IMR-90 (cell line): ENCODE measurements at regions not wholly inside any gene's neighbourhood (a gene's known extent, or its start where the extent isn't known, plus 50 kb on each side); places are given as distances from the start of the nearest gene placed in this dataset.

ENCODE experiments used
- ATAC-seq: fragments of 200-7000 bp; cut with Tn5 transposase; 2 replicates; pipeline ENCODE4 v1.9.1; 2020; ENCODE audit warnings: low read depth, mild to moderate bottlenecking, moderate library complexity
- BruUV-seq: library from RNA; stranded (reverse); fragments of 400-500 nt; replicated peaks from 2 replicates; lab custom pipeline; 2021; lab: Mats Ljungman, UMichigan
- CTCF ChIA-PET: fragments of 300-600 bp; formaldehyde crosslinking; extraction: SDS; loops from one replicate; lab custom pipeline; 2021; ENCODE audit warnings: antibody characterized with exemption; lab: Yijun Ruan, JAX
- POLR2A ChIA-PET: fragments of 300-600 bp; sonication (Branson Sonifier 250); formaldehyde crosslinking; loops from one replicate; lab custom pipeline; 2022; ENCODE audit warnings: antibody characterized with exemption; ENCODE audit not compliant: unreplicated experiment; lab: Charles Lee
- DNase-seq: peaks from one replicate; pipeline ENCODE4 v3.0.0; 2013
- H2AFZ ChIP-seq: replicated peaks from 2 replicates; pipeline ENCODE3; 2013; ENCODE audit warnings: low read length, mild to moderate bottlenecking; ENCODE audit not compliant: poor library complexity
- H2AK5ac ChIP-seq: 2 replicates; pipeline ENCODE4 v1.6.1; 2013; ENCODE audit warnings: low read depth, low read length, inconsistent platforms
- H2AK9ac ChIP-seq: replicated peaks from 2 replicates; pipeline ENCODE3; 2013; ENCODE audit warnings: mild to moderate bottlenecking, low read depth, low read length, moderate library complexity; ENCODE audit not compliant: poor library complexity
- H2BK120ac ChIP-seq: 2 replicates; pipeline ENCODE4 v1.6.1; 2013; ENCODE audit warnings: low read depth, low read length, inconsistent platforms
- H2BK15ac ChIP-seq: 3 replicates; pipeline ENCODE4 v1.6.1; 2013; ENCODE audit warnings: low read depth, low read length, inconsistent platforms
- H2BK20ac ChIP-seq: 2 replicates; pipeline ENCODE4 v1.6.1; 2013; ENCODE audit warnings: low read depth, mild to moderate bottlenecking, inconsistent platforms, low read length, moderate library complexity
- H2BK5ac ChIP-seq: 2 replicates; pipeline ENCODE4 v1.6.1; 2013; ENCODE audit warnings: mild to moderate bottlenecking, low read depth, low read length, inconsistent platforms; ENCODE audit not compliant: poor library complexity, severe bottlenecking
- H3K14ac ChIP-seq: replicated peaks from 2 replicates; pipeline ENCODE4 v1.6.1; 2013; ENCODE audit warnings: low read depth, low read length, inconsistent platforms
- H3K18ac ChIP-seq: 2 replicates; pipeline ENCODE4 v1.6.1; 2013; ENCODE audit warnings: low read depth, low read length, control low read depth
- H3K23ac ChIP-seq: 2 replicates; pipeline ENCODE4 v1.6.1; 2013; ENCODE audit warnings: low read depth, low read length, inconsistent platforms
- H3K27ac ChIP-seq: 2 replicates; pipeline ENCODE4 v1.5.1; 2013; ENCODE audit warnings: mild to moderate bottlenecking, control low read depth, low read length; ENCODE audit not compliant: insufficient read depth
- H3K27me3 ChIP-seq: 2 replicates; pipeline ENCODE4 v1.6.1; 2013; ENCODE audit warnings: low read length; ENCODE audit not compliant: control insufficient read depth, insufficient read depth
- H3K36me3 ChIP-seq: 2 replicates; pipeline ENCODE4 v1.6.1; 2013; ENCODE audit warnings: low read length, mixed read lengths; ENCODE audit not compliant: control insufficient read depth, insufficient read depth
- H3K4ac ChIP-seq: 2 replicates; pipeline ENCODE4 v1.6.1; 2013; ENCODE audit warnings: low read depth, low read length, inconsistent platforms
- H3K4me1 ChIP-seq: 2 replicates; pipeline ENCODE4 v1.6.1; 2013; ENCODE audit warnings: low read length, mixed read lengths; ENCODE audit not compliant: control insufficient read depth, insufficient read depth
- H3K4me2 ChIP-seq: 2 replicates; pipeline ENCODE4 v1.6.1; 2013; ENCODE audit warnings: low read depth, mild to moderate bottlenecking, control low read depth, low read length, moderate library complexity
- H3K4me3 ChIP-seq: 2 replicates; pipeline ENCODE4 v1.5.1; 2013; ENCODE audit warnings: low read depth, mild to moderate bottlenecking, control low read depth, low read length, moderate library complexity; ENCODE audit not compliant: insufficient read depth
- H3K56ac ChIP-seq: 2 replicates; pipeline ENCODE4 v1.6.1; 2013; ENCODE audit warnings: low read length, inconsistent platforms; ENCODE audit not compliant: insufficient read depth; ENCODE audit errors: extremely low read depth
- H3K79me1 ChIP-seq, 2 experiments: 2 replicates each; pipeline ENCODE4 v1.6.1; 2013; ENCODE audit warnings: low read length in 2 of 2, inconsistent platforms in 1 of 2, low read depth in 1 of 2
- H3K9ac ChIP-seq: 2 replicates; pipeline ENCODE4 v1.6.1; 2013; ENCODE audit warnings: low read depth, low read length, control low read depth
- H3K9me1 ChIP-seq: 2 replicates; pipeline ENCODE4 v1.6.1; 2013; ENCODE audit warnings: low read length, inconsistent platforms; ENCODE audit not compliant: insufficient read depth
- H3K9me3 ChIP-seq: 2 replicates; pipeline ENCODE4 v1.6.1; 2013; ENCODE audit warnings: low read length; ENCODE audit not compliant: control insufficient read depth, insufficient read depth
- H4K20me1 ChIP-seq: 2 replicates; pipeline ENCODE4 v1.6.1; 2013; ENCODE audit warnings: low read length, inconsistent platforms; ENCODE audit not compliant: insufficient read depth
- H4K5ac ChIP-seq: 2 replicates; pipeline ENCODE4 v1.6.1; 2013; ENCODE audit warnings: mild to moderate bottlenecking, low read depth, low read length, control low read depth
- H4K8ac ChIP-seq, 2 experiments: 2 replicates each; pipeline ENCODE4 v1.6.1; 2013; ENCODE audit warnings: low read depth in 2 of 2, low read length in 2 of 2, control low read depth in 1 of 2, inconsistent platforms in 1 of 2
- H4K91ac ChIP-seq: 2 replicates; pipeline ENCODE4 v1.6.1; 2013; ENCODE audit warnings: low read depth, low read length, inconsistent platforms; ENCODE audit not compliant: insufficient read depth
- BHLHE40 ChIP-seq: fragments of 150-350 bp; IDR thresholded peaks from 2 replicates; pipeline ENCODE4 v1.6.1; 2016; ENCODE audit warnings: mild to moderate bottlenecking, low read depth, low read length
- CEBPB ChIP-seq: IDR thresholded peaks from 2 replicates; pipeline ENCODE4 v1.6.1; 2012; ENCODE audit warnings: low read depth, low read length, improper control_type of control experiment
- CHD1 ChIP-seq: IDR thresholded peaks from 2 replicates; pipeline ENCODE4 v1.6.1; 2012; ENCODE audit warnings: low read depth, low read length, improper control_type of control experiment
- ELK1 ChIP-seq: fragments of 150-350 bp; IDR thresholded peaks from 2 replicates; pipeline ENCODE4 v1.6.1; 2016; ENCODE audit warnings: low read depth, mild to moderate bottlenecking, low read length, moderate library complexity, borderline replicate concordance
- FOS ChIP-seq: fragments of 150-350 bp; IDR thresholded peaks from 2 replicates; pipeline ENCODE4 v1.6.1; 2016; ENCODE audit warnings: low read depth, low read length
- MAFK ChIP-seq: IDR thresholded peaks from 2 replicates; pipeline ENCODE4 v1.6.1; 2012; ENCODE audit warnings: low read depth, low read length, improper control_type of control experiment
- MAZ ChIP-seq: IDR thresholded peaks from 2 replicates; pipeline ENCODE4 v1.6.1; 2012; ENCODE audit warnings: low read depth, mild to moderate bottlenecking, low read length, improper control_type of control experiment, moderate library complexity, borderline replicate concordance
- MXI1 ChIP-seq: IDR thresholded peaks from 2 replicates; pipeline ENCODE4 v1.6.1; 2012; ENCODE audit warnings: low read depth, mild to moderate bottlenecking, low read length, moderate library complexity, borderline replicate concordance
- NFE2L2 ChIP-seq: fragments of 150-350 bp; IDR thresholded peaks from 2 replicates; pipeline ENCODE4 v1.6.1; 2016; ENCODE audit warnings: low read depth, mild to moderate bottlenecking, low read length
- POLR2A ChIP-seq: IDR thresholded peaks from 2 replicates; pipeline ENCODE4 v1.6.1; 2012; ENCODE audit warnings: mild to moderate bottlenecking, low read depth, low read length
- RAD21 ChIP-seq: IDR thresholded peaks from 2 replicates; pipeline ENCODE4 v1.6.1; 2012; ENCODE audit warnings: low read length, improper control_type of control experiment
- RCOR1 ChIP-seq: IDR thresholded peaks from 2 replicates; pipeline ENCODE4 v1.6.1; 2012; ENCODE audit warnings: mild to moderate bottlenecking, low read length, improper control_type of control experiment; ENCODE audit not compliant: insufficient replicate concordance
- RFX5 ChIP-seq: IDR thresholded peaks from 2 replicates; pipeline ENCODE4 v1.8.0; 2012; ENCODE audit warnings: low read depth, mild to moderate bottlenecking, low read length, moderate library complexity
- SMC3 ChIP-seq: fragments of 150-350 bp; IDR thresholded peaks from 2 replicates; pipeline ENCODE4 v1.6.1; 2016; ENCODE audit warnings: low read depth, mild to moderate bottlenecking, antibody characterized with exemption, low read length, moderate library complexity
- WGBS, 2 experiments: methylation state at CpG; one replicate each; pipeline versions ENCODE4 v1.1.5 to v1.1.7; 2013; ENCODE audit warnings: missing lambda C conversion rate in 2 of 2; ENCODE audit not compliant: insufficient read length in 1 of 2; ENCODE audit errors: extremely low coverage in 2 of 2; 5-methylcytosine and 5-hydroxymethylcytosine counted together
- dilution Hi-C: fragments of 300-500 bp; cut with HindIII; formaldehyde crosslinking; loops from one replicate; pipeline ENCODE4 v1.14.3; 2018; ENCODE audit warnings: low sequenced_read_pairs; ENCODE audit not compliant: unreplicated experiment
- in situ Hi-C: fragments of 300-500 bp; cut with MboI; formaldehyde crosslinking; loops from 3 replicates; pipeline ENCODE4 v1.14.3; 2019; ENCODE audit warnings: low sequenced_read_pairs, inconsistent platforms, mixed read lengths
- intact Hi-C: fragments of 100-400 bp; cut with micrococcal nuclease; formaldehyde crosslinking; loops from 2 replicates; pipeline ENCODE4 v1.10.0; 2022
- TF ChIP-seq, protein P1 (sequence below): fragments of 150-350 bp; IDR thresholded peaks from 2 replicates; pipeline ENCODE4 v1.6.1; 2017; ENCODE audit warnings: mild to moderate bottlenecking, antibody characterized with exemption, low read length, low read depth
- TF ChIP-seq, protein P2 (sequence below): conservative IDR thresholded peaks from 2 replicates; pipeline ENCODE4 v1.5.1; 2012; ENCODE audit warnings: mild to moderate bottlenecking, low read depth, low read length, improper control_type of control experiment

DNA sequence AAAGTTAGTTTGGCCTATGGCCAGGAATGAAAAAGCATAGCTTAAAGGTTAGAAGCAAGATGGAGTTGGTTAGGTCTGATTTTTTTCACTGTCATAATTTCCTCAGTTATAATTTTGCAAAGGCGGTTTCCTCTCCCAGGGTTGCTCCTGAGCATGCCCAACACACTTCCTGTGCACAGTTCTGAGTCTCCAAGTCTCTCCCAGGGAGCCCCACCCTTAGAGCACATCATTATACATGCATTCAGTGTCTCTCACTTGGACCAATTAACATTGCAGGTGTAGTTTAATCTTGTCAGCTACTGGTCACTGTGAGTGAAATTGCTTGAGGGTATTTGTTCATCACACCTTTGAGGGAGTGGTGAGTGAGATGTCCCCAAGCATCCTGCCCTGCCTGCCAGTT lies 96.0 kb upstream of the ATP10A start:
- H3K23ac ChIP-seq = no peak overlapping the region
- no peak overlapping the region for H3K14ac ChIP-seq
- DNase-seq (no peak), ATAC-seq (no peak)
- H2AFZ ChIP-seq = no peak overlapping the region
- H3K4me2 ChIP-seq = no peak overlapping the region
- H3K27me3 ChIP-seq = peaks cover 3% of the 10 kb centered on the region
- H3K56ac ChIP-seq = no peak overlapping the region
- TF ChIP-seq BHLHE40 (no peak), CHD1 (no peak), RFX5 (no peak), MAFK (no peak), RCOR1 (no peak), NFE2L2 (no peak), ELK1 (no peak), CEBPB (no peak), FOS (no peak), POLR2A (no peak), RAD21 (no peak), MAZ (no peak), SMC3 (no peak), MXI1 (no peak)
- TF ChIP-seq, protein P1, sequence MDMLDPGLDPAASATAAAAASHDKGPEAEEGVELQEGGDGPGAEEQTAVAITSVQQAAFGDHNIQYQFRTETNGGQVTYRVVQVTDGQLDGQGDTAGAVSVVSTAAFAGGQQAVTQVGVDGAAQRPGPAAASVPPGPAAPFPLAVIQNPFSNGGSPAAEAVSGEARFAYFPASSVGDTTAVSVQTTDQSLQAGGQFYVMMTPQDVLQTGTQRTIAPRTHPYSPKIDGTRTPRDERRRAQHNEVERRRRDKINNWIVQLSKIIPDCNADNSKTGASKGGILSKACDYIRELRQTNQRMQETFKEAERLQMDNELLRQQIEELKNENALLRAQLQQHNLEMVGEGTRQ = no peak
- TF ChIP-seq, protein P2, sequence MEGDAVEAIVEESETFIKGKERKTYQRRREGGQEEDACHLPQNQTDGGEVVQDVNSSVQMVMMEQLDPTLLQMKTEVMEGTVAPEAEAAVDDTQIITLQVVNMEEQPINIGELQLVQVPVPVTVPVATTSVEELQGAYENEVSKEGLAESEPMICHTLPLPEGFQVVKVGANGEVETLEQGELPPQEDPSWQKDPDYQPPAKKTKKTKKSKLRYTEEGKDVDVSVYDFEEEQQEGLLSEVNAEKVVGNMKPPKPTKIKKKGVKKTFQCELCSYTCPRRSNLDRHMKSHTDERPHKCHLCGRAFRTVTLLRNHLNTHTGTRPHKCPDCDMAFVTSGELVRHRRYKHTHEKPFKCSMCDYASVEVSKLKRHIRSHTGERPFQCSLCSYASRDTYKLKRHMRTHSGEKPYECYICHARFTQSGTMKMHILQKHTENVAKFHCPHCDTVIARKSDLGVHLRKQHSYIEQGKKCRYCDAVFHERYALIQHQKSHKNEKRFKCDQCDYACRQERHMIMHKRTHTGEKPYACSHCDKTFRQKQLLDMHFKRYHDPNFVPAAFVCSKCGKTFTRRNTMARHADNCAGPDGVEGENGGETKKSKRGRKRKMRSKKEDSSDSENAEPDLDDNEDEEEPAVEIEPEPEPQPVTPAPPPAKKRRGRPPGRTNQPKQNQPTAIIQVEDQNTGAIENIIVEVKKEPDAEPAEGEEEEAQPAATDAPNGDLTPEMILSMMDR = no peak
- WGBS, 2 experiments = no CpG with 5 or more reads among the region's 1 CpG
- H3K36me3 ChIP-seq = no peaks in the 10 kb centered on the region
- H3K4ac ChIP-seq = no peak overlapping the region
- no peak overlapping the region for H3K27ac ChIP-seq
- H3K9me1 ChIP-seq = peaks cover 4% of the 10 kb centered on the region; the same call in 1 of the 2 replicates
- no peak overlapping the region for H2BK20ac ChIP-seq
- ChIA-PET POLR2A (no interaction called here), CTCF (no interaction called here)
- H3K18ac ChIP-seq = no peak overlapping the region
- no peaks in the 10 kb centered on the region for H3K4me1 ChIP-seq
- H4K91ac ChIP-seq = no peak overlapping the region
- H2BK15ac ChIP-seq = no peak overlapping the region
- H3K9ac ChIP-seq = no peak overlapping the region
- H4K8ac ChIP-seq = no peak overlapping the region
- intact Hi-C loops (no loop called here), dilution Hi-C loops (no loop called here), in situ Hi-C loops (no loop called here)
- H2AK5ac ChIP-seq = no peak overlapping the region
- H4K20me1 ChIP-seq = no peaks in the 10 kb centered on the region
- H2BK5ac ChIP-seq = no peak overlapping the region
- BruUV-seq = no TSS peak
- H4K5ac ChIP-seq = no peak overlapping the region
- no peak overlapping the region for H2BK120ac ChIP-seq
- H3K9me3 ChIP-seq = no peaks in the 10 kb centered on the region
- no peak overlapping the region for H2AK9ac ChIP-seq
- no peaks in the 10 kb centered on the region for H3K79me1 ChIP-seq
- no peak overlapping the region for H3K4me3 ChIP-seq
